OCI-LY7 (cell line): ENCODE measurements at regions not wholly inside any gene's neighbourhood (a gene's known extent, or its start where the extent isn't known, plus 50 kb on each side); places are given as distances from the start of the nearest gene placed in this dataset.

Experiments
- BruUV-seq: library from RNA; stranded (reverse); fragments of 400-500 nt; replicated peaks from 2 replicates; lab custom pipeline; 2021; lab: Mats Ljungman, UMichigan
- CTCF ChIA-PET: fragments of 300-600 bp; sonication (Branson Sonifier 250); formaldehyde crosslinking; loops from one replicate; lab custom pipeline; 2022; ENCODE audit warnings: antibody characterized with exemption; ENCODE audit not compliant: unreplicated experiment; lab: Charles Lee
- POLR2A ChIA-PET: fragments of 300-600 bp; sonication (Branson Sonifier 250); formaldehyde crosslinking; loops from one replicate; lab custom pipeline; 2022; ENCODE audit warnings: antibody characterized with exemption; lab: Charles Lee
- DNase-seq: peaks from one replicate; pipeline ENCODE4 v3.0.0-alpha.2; 2015; ENCODE audit warnings: low spot score
- H2AFZ ChIP-seq: fragments of 200-600 bp; sonication (generic), shearing (Covaris generic); 2 replicates; pipeline ENCODE4 v1.6.1; 2014; ENCODE audit warnings: mild to moderate bottlenecking, antibody characterized with exemption, low read length, moderate library complexity
- H3K27ac ChIP-seq: fragments of 200-600 bp; sonication (generic); 2 replicates; pipeline ENCODE4 v1.5.1; 2014; ENCODE audit warnings: mixed run types, low read depth, mild to moderate bottlenecking, moderate library complexity, low read length, inconsistent platforms; ENCODE audit not compliant: poor library complexity, severe bottlenecking
- H3K36me3 ChIP-seq: fragments of 200-600 bp; sonication (generic); 2 replicates; pipeline ENCODE4 v1.6.1; 2014; ENCODE audit warnings: mild to moderate bottlenecking, antibody characterized with exemption, low read length, moderate library complexity, mixed read lengths; ENCODE audit not compliant: insufficient read depth
- H3K4me1 ChIP-seq: fragments of 200-600 bp; sonication (generic); 2 replicates; pipeline ENCODE4 v1.5.1; 2014; ENCODE audit warnings: mild to moderate bottlenecking, low read length; ENCODE audit not compliant: insufficient read depth, poor library complexity, severe bottlenecking
- H3K4me2 ChIP-seq: fragments of 200-600 bp; sonication (generic); 2 replicates; pipeline ENCODE4 v1.6.1; 2014; ENCODE audit warnings: mild to moderate bottlenecking, low read length
- H3K4me3 ChIP-seq: fragments of 200-600 bp; sonication (generic); 2 replicates; pipeline ENCODE4 v1.5.1; 2014; ENCODE audit warnings: mild to moderate bottlenecking, low read depth, low read length; ENCODE audit not compliant: poor library complexity, severe bottlenecking
- H3K79me2 ChIP-seq: fragments of 200-600 bp; sonication (generic); 2 replicates; pipeline ENCODE4 v1.6.1; 2016; ENCODE audit warnings: low read depth, mild to moderate bottlenecking, low read length, moderate library complexity, mixed read lengths; ENCODE audit not compliant: insufficient read depth
- H3K9me2 ChIP-seq: fragments of 200-600 bp; sonication (generic); 2 replicates; pipeline ENCODE4 v1.6.1; 2016; ENCODE audit warnings: mild to moderate bottlenecking, low read length, mixed read lengths; ENCODE audit not compliant: insufficient read depth
- H3K9me3 ChIP-seq: fragments of 200-600 bp; sonication (generic); 2 replicates; pipeline ENCODE4 v1.6.1; 2014; ENCODE audit warnings: mild to moderate bottlenecking, mixed run types, low read length, mixed read lengths
- H4K20me1 ChIP-seq: fragments of 200-600 bp; sonication (generic); 2 replicates; pipeline ENCODE4 v1.6.1; 2014; ENCODE audit warnings: mild to moderate bottlenecking, antibody characterized with exemption, low read length, moderate library complexity, mixed read lengths; ENCODE audit not compliant: insufficient read depth
- CTCF ChIP-seq: fragments of 200-600 bp; sonication (generic); conservative IDR thresholded peaks from 2 replicates; pipeline ENCODE4 v1.5.1; 2014; ENCODE audit warnings: mild to moderate bottlenecking, antibody characterized with exemption, low read length, moderate library complexity, mixed read lengths
- EZH2phosphoT487 ChIP-seq: fragments of 200-600 bp; sonication (generic); IDR thresholded peaks from 2 replicates; pipeline ENCODE4 v1.6.1; 2018; ENCODE audit warnings: low read depth, borderline replicate concordance, mild to moderate bottlenecking, mixed run types, antibody characterized with exemption, low read length, moderate library complexity, mixed read lengths
- intact Hi-C: fragments of 100-400 bp; cut with micrococcal nuclease; formaldehyde crosslinking; loops from one replicate; pipeline ENCODE4 v1.10.0; 2022; ENCODE audit not compliant: unreplicated experiment

GRCh38 chr17:55620023-55620422 is 102.6 kb downstream of the TMEM100 start:
- Histone ChIP-seq H2AFZ (no peak overlapping the region), H3K79me2 (no peaks in the 10 kb centered on the region), H3K9me3 (no peaks in the 10 kb centered on the region), H3K27ac (no peak overlapping the region), H3K4me1 (no peaks in the 10 kb centered on the region), H3K9me2 (no peaks in the 10 kb centered on the region), H3K36me3 (no peaks in the 10 kb centered on the region), H3K4me2 (no peak overlapping the region), H3K4me3 (no peak overlapping the region), H4K20me1 (no peaks in the 10 kb centered on the region)
- TF ChIP-seq CTCF, result no peak
- TF ChIP-seq EZH2phosphoT487, result no peak
- no TSS peak for BruUV-seq
- intact Hi-C loops, result no loop called here
- DNase-seq, result no peak
- CTCF ChIA-PET, result no interaction called here
- POLR2A ChIA-PET, result no interaction called here

- CTCF ChIA-PET, result no interaction called here
Observed at GRCh38 chr17:55617441-55617840, 105.2 kb downstream of the TMEM100 start.

GRCh38 chr17:55614061-55614460 is 102.8 kb upstream of the SMIM36 start:
- H3K4me3 ChIP-seq, result no peak overlapping the region
- H4K20me1 ChIP-seq, result no peaks in the 10 kb centered on the region
- no peak overlapping the region for H2AFZ ChIP-seq
- no peak for TF ChIP-seq CTCF
- TF ChIP-seq EZH2phosphoT487, result no peak
- H3K4me1 ChIP-seq, result no peaks in the 10 kb centered on the region
- H3K36me3 ChIP-seq, result no peaks in the 10 kb centered on the region
- intact Hi-C loops, result no loop called here
- H3K79me2 ChIP-seq, result no peaks in the 10 kb centered on the region
- DNase-seq, result no peak
- no peak overlapping the region for H3K27ac ChIP-seq
- ChIA-PET POLR2A (no interaction called here), CTCF (no interaction called here)
- no TSS peak for BruUV-seq
- H3K4me2 ChIP-seq, result no peak overlapping the region
- no peaks in the 10 kb centered on the region for H3K9me2 ChIP-seq
- no peaks in the 10 kb centered on the region for H3K9me3 ChIP-seq

More at GRCh38 chr17:55617441-55617840, 105.2 kb downstream of the TMEM100 start:
- H3K4me3 ChIP-seq, result no peak overlapping the region
- H3K4me1 ChIP-seq, result no peaks in the 10 kb centered on the region
- no peaks in the 10 kb centered on the region for H3K9me3 ChIP-seq
- H3K9me2 ChIP-seq, result no peaks in the 10 kb centered on the region
- H3K27ac ChIP-seq, result no peak overlapping the region
- POLR2A ChIA-PET, result no interaction called here
- intact Hi-C loops, result no loop called here
- no TSS peak for BruUV-seq
- no peak overlapping the region for H3K4me2 ChIP-seq
- H2AFZ ChIP-seq, result no peak overlapping the region
- H3K36me3 ChIP-seq, result no peaks in the 10 kb centered on the region
- TF ChIP-seq CTCF (no peak), EZH2phosphoT487 (no peak)
- H3K79me2 ChIP-seq, result no peaks in the 10 kb centered on the region
- no peak for DNase-seq
- H4K20me1 ChIP-seq, result no peaks in the 10 kb centered on the region
